ENCODE measurements at regions not wholly inside any gene's neighbourhood (a gene's known extent, or its start where the extent isn't known, plus 50 kb on each side); places are given as distances from the start of the nearest gene placed in this dataset.

DNA sequence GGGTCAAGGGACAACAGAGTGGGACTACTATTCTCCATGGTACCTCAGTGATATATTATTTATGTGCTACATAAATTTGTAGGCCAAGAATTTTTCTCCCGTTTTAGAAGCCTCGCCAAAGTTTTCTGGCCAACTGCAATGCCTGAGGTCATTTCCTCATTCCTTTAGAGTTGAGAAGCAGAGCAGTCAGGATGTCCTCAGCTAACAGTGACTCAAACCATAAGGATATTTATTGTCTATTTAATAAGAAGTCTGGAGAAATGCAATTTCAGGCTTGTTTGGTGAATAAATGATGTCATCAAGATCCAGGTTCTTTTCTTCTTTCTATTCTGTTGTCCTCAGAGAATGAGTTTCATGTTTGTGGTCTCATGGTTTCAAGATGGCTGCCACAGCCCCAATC lies 91.0 kb downstream of the ADCYAP1 start:
- TF ChIP-seq, protein P1, sequence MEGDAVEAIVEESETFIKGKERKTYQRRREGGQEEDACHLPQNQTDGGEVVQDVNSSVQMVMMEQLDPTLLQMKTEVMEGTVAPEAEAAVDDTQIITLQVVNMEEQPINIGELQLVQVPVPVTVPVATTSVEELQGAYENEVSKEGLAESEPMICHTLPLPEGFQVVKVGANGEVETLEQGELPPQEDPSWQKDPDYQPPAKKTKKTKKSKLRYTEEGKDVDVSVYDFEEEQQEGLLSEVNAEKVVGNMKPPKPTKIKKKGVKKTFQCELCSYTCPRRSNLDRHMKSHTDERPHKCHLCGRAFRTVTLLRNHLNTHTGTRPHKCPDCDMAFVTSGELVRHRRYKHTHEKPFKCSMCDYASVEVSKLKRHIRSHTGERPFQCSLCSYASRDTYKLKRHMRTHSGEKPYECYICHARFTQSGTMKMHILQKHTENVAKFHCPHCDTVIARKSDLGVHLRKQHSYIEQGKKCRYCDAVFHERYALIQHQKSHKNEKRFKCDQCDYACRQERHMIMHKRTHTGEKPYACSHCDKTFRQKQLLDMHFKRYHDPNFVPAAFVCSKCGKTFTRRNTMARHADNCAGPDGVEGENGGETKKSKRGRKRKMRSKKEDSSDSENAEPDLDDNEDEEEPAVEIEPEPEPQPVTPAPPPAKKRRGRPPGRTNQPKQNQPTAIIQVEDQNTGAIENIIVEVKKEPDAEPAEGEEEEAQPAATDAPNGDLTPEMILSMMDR (IDR thresholded peaks at IDR 0.05; ENCODE audit: low read depth, low read length, missing input control) = no peak
- TF ChIP-seq TAF1 (conservative IDR thresholded peaks at IDR 0.05) (no peak), GABPA (IDR thresholded peaks at IDR 0.05 in 1 of 2, conservative IDR thresholded peaks at IDR 0.05 in 1 of 2) (no peak), HNF4A (conservative IDR thresholded peaks at IDR 0.05) (no peak), JUND (IDR thresholded peaks at IDR 0.05) (no peak), YY1 (IDR thresholded peaks at IDR 0.05) (no peak)
- TF ChIP-seq, protein P2, sequence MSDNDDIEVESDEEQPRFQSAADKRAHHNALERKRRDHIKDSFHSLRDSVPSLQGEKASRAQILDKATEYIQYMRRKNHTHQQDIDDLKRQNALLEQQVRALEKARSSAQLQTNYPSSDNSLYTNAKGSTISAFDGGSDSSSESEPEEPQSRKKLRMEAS (IDR thresholded peaks at IDR 0.05) = no peak
